HG03039 (cell line): ENCODE measurements at regions not wholly inside any gene's neighbourhood (a gene's known extent, or its start where the extent isn't known, plus 50 kb on each side); places are given as distances from the start of the nearest gene placed in this dataset.
"Not testable (repeated sequence)": the region's sequence is repeated elsewhere in the genome, so short reads cannot be mapped to it uniquely, and the experiment has no call there.

Source experiments
- ATAC-seq: cut with Tn5 transposase; IDR thresholded peaks from one replicate; pipeline ENCODE4 v1.9.1; 2021; ENCODE audit warnings: mild to moderate bottlenecking, moderate library complexity; ENCODE audit not compliant: unreplicated experiment

GRCh38 chr16:13612623-13613022, 307.3 kb upstream of the ERCC4 start:
- ATAC-seq: no peak

GRCh38 chr16:13613165-13613564, 306.8 kb upstream of the ERCC4 start:
- no peak for ATAC-seq

GRCh38 chr16:13621639-13622038, 298.3 kb upstream of the ERCC4 start:
- no peak for ATAC-seq

GRCh38 chr16:13628156-13628555, 291.8 kb upstream of the ERCC4 start:
- ATAC-seq: no peak

- ATAC-seq: no peak
Measured at GRCh38 chr16:13629704-13630103, 290.2 kb upstream of the ERCC4 start.

GRCh38 chr16:13630374-13630773, 289.6 kb upstream of the ERCC4 start:
- no peak for ATAC-seq

GRCh38 chr16:13631213-13631767, 288.7 kb upstream of the ERCC4 start:
- no peak for ATAC-seq

- no peak for ATAC-seq
Measured at GRCh38 chr16:13631916-13632315, 288.0 kb upstream of the ERCC4 start.

- ATAC-seq: not testable (repeated sequence)
Measured at GRCh38 chr16:13632504-13632903, 287.4 kb upstream of the ERCC4 start.

- ATAC-seq: no peak
Measured at GRCh38 chr16:13633391-13633861, 286.5 kb upstream of the ERCC4 start.

GRCh38 chr16:13634253-13634652, 285.7 kb upstream of the ERCC4 start:
- ATAC-seq: no peak

GRCh38 chr16:13634959-13635358, 285.0 kb upstream of the ERCC4 start:
- ATAC-seq: no peak

- no peak for ATAC-seq
Measured at GRCh38 chr16:13638218-13638617, 281.7 kb upstream of the ERCC4 start.

- no peak for ATAC-seq
Measured at GRCh38 chr16:13643412-13643811, 276.5 kb upstream of the ERCC4 start.

GRCh38 chr16:13645601-13646245, 274.2 kb upstream of the ERCC4 start:
- ATAC-seq: no peak

GRCh38 chr16:13660807-13661206, 259.1 kb upstream of the ERCC4 start:
- ATAC-seq: no peak

GRCh38 chr16:13665876-13666275, 254.1 kb upstream of the ERCC4 start:
- no peak for ATAC-seq

- no peak for ATAC-seq
Measured at GRCh38 chr16:13672196-13672595, 247.8 kb upstream of the ERCC4 start.

GRCh38 chr16:13680021-13680889, 239.7 kb upstream of the ERCC4 start:
- ATAC-seq: no peak

GRCh38 chr16:13684819-13685563, 235.0 kb upstream of the ERCC4 start:
- ATAC-seq: no peak

- ATAC-seq: no peak
Measured at GRCh38 chr16:13696017-13696416, 223.9 kb upstream of the ERCC4 start.
